Aorta (tissue), 5 donors: ENCODE measurements at regions not wholly inside any gene's neighbourhood (a gene's known extent, or its start where the extent isn't known, plus 50 kb on each side); places are given as distances from the start of the nearest gene placed in this dataset.

ENCODE experiments used
- ATAC-seq: fragments of 200-7000 bp; cut with Tn5 transposase; one replicate; pipeline ENCODE4 v1.9.1; 2022; ENCODE audit warnings: moderate library complexity; ENCODE audit not compliant: low FRiP score
- DNase-seq, 2 donors: peaks; one replicate each; pipeline ENCODE4 v3.0.0-alpha.2; 2020
- H3K27ac ChIP-seq, 2 donors: one replicate each; pipeline ENCODE4 v1.5.1; 2013; ENCODE audit warnings: low read length in 2 of 2, mild to moderate bottlenecking in 2 of 2, moderate library complexity in 2 of 2, control low read depth in 1 of 2, inconsistent platforms in 1 of 2, low read depth in 1 of 2
- H3K27me3 ChIP-seq, 2 donors: one replicate each; pipeline ENCODE4 v1.6.1; 2013; ENCODE audit warnings: control low read depth in 1 of 2, low read length in 1 of 2, mild to moderate bottlenecking in 1 of 2, moderate library complexity in 1 of 2; ENCODE audit not compliant: insufficient read depth in 2 of 2, control insufficient read depth in 1 of 2
- H3K36me3 ChIP-seq, 2 donors: one replicate each; pipeline ENCODE4 v1.6.1; 2013; ENCODE audit warnings: control low read depth in 1 of 2, low read length in 1 of 2, mild to moderate bottlenecking in 1 of 2; ENCODE audit not compliant: insufficient read depth in 2 of 2, control insufficient read depth in 1 of 2
- H3K4me1 ChIP-seq, 2 donors: one replicate each; pipeline ENCODE4 v1.6.1; 2013; ENCODE audit warnings: low read length in 2 of 2, control low read depth in 1 of 2, mild to moderate bottlenecking in 1 of 2, moderate library complexity in 1 of 2; ENCODE audit not compliant: insufficient read depth in 2 of 2, control insufficient read depth in 1 of 2
- H3K4me3 ChIP-seq, 2 donors: one replicate each; pipeline ENCODE4 v1.5.1; 2013; ENCODE audit warnings: low read length in 2 of 2, control low read depth in 1 of 2, mild to moderate bottlenecking in 1 of 2
- H3K9me3 ChIP-seq: one replicate; pipeline ENCODE4 v1.6.1; 2013; ENCODE audit warnings: mild to moderate bottlenecking, low read length; ENCODE audit not compliant: control insufficient read depth
- WGBS, 2 donors: extraction: QIAGEN DNeasy Blood & Tissue Kit; methylation state at CpG; one replicate each; pipeline ENCODE4 v1.1.7; 2013; 5-methylcytosine and 5-hydroxymethylcytosine counted together
- intact Hi-C, 2 donors: fragments of 100-400 bp; cut with DNase I; formaldehyde crosslinking; loops; one replicate each; pipeline versions ENCODE4 v1.14.2 to v1.15.0; 2022
- donor health status: healthy with polysubstance abuse.
- donor health status: Bipolar disorder and iron deficiency.
- donor health status: DM: no; HTN: no; CAD: no.
- donor health status: DM: no; HTN: no; CAD: no.
- donor health status: DM: yes; HTN: yes; CAD: no.

DNA sequence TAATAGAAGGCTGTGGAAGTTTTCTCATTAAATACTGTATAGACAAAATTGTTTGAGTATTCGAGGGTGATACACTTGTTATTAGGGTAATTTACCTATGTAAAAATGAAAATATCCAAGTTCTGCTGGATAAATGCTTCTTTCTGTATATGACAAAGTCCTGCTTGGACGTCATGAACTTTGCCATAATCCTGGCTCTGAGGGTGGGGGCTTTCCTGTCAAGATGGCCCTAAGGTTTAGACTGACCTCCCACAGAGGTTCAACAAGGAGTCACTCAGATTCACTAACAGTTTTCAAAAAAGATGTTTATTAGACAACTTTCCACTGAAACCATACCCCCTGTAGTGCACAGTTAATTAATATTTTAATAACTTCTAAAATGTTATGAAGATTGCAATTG lies 52.5 kb upstream of the NABP1 start:
- no peak for DNase-seq
- no peak for ATAC-seq
- Histone ChIP-seq H3K27me3 (no peaks in the 10 kb centered on the region), H3K27ac (no peak overlapping the region), H3K4me1 (no peaks in the 10 kb centered on the region), H3K9me3 (no peaks in the 10 kb centered on the region), H3K4me3 (no peak overlapping the region), H3K36me3 (no peaks in the 10 kb centered on the region)
- intact Hi-C loops: no loop called here
- WGBS, 2 donors: 42 to 48% methylated on average over 2 of the region's 2 CpGs

DNA sequence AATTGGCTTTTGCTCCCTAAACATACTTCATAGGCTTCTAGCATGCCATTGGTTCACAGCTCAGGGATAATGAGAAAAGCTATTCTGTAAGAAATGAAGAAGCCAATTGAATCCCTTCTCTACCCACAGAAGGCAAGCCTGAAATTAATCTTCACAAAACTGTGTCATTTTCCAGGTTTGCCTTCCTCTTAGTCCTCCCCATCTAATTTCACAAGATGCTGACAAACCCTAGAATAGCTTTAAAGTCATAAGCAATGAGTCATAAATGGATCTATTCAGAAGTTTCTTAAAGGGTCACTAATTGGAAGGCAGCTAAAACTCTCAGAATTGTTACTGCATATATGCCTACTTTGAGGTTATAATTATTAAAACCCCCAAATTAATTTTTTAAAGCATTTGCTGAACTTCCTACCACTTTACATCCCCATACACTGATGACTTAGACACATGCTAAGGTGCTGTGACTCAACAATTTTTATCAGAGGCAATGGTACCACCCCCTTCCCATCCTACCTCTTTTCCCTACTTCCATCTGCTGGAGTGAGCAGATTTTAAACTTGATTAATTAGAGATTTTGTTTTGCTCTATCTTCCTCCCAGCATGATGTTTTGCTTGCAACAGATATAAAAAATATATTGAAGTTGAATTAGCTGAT lies 51.3 kb upstream of the NABP1 start:
- Histone ChIP-seq H3K9me3 (no peaks in the 10 kb centered on the region), H3K36me3 (no peaks in the 10 kb centered on the region), H3K4me1 (no peaks in the 10 kb centered on the region), H3K27me3 (no peaks in the 10 kb centered on the region), H3K4me3 (no peak overlapping the region), H3K27ac (no peak overlapping the region)
- intact Hi-C loops: no loop called here
- ATAC-seq (no peak), DNase-seq (no peak)

DNA sequence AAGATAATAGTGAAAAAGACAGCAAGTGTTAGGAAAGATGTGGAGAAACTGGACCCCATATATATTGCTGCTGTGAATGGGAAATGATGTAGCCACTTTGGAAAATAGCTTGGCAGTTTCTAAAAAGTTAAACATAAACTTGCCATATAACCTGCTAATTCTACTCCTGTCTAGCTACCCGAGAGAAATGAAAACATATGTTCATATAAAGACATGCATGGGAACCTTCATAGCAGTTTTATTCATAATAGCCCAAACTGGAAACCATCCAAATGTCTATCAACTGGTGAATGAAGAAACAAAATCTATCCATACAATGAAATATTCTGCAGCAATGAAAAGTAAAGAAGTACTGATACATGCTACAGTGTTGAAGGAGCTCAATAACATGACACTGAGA lies 50.4 kb upstream of the NABP1 start:
- DNase-seq (no peak), ATAC-seq (no peak)
- H3K27ac ChIP-seq: no peak overlapping the region
- H3K9me3 ChIP-seq: no peaks in the 10 kb centered on the region
- no peaks in the 10 kb centered on the region for H3K36me3 ChIP-seq
- H3K4me3 ChIP-seq: no peak overlapping the region
- H3K27me3 ChIP-seq: no peaks in the 10 kb centered on the region
- intact Hi-C loops: no loop called here
- H3K4me1 ChIP-seq: no peaks in the 10 kb centered on the region
- WGBS, 2 donors: 34% methylated on average over 1 of the region's 1 CpG
